SW 1271 (cell line): ENCODE measurements at regions not wholly inside any gene's neighbourhood (a gene's known extent, or its start where the extent isn't known, plus 50 kb on each side); places are given as distances from the start of the nearest gene placed in this dataset.

Experiments
- DNase-seq, 2 experiments: peaks; one replicate each; lab custom pipeline; 2025; lab: John Stamatoyannopoulos, UW

- no peak for DNase-seq
Observed at GRCh38 chr7:25633426-25634036, 405.2 kb upstream of the NPVF start.

DNA sequence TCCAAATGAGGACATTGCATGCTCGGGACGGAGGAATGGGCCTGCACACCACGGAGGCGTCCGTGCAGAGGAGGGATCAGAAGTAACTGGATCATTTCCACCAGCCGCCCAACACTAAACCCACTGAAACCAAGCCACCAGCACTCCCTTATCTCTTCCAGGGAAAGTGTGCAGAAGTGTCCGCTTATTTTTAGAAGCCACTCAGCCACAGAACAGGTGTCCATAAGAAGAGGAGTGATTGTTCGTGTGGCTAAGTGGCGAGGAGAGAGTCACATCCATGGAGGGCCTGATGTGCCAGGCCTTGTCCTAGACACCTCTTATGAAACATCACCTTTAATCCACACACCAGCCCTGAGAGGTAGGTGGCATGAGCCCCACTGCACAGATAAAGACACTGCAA, 407.9 kb upstream of the NPVF start:
- DNase-seq: no peak

DNA sequence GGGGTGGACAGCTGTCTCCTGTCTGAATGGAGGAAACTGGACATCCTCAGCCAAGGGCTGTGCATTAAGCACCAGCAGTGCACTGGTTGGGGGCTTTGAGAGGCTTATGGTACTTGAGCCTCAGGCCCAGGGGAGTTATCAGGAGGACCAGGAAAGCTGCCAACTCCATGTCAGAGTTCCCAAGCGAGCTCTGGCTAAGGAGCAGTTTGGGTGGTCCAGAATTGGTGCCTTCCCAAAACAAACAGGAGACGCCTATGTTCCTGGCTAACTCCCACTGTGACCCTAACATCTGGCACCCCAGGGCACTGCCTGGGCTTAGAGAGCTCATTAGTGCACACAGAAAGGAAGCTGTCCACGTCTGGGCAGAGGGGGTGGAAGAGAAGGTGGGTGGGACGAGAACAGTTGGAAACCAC, 408.6 kb upstream of the NPVF start:
- no peak for DNase-seq

GRCh38 chr7:25638068-25638467, 409.8 kb upstream of the NPVF start:
- DNase-seq: no peak

- no peak for DNase-seq
Observed at GRCh38 chr7:25638590-25639244, 410.4 kb upstream of the NPVF start.

DNA sequence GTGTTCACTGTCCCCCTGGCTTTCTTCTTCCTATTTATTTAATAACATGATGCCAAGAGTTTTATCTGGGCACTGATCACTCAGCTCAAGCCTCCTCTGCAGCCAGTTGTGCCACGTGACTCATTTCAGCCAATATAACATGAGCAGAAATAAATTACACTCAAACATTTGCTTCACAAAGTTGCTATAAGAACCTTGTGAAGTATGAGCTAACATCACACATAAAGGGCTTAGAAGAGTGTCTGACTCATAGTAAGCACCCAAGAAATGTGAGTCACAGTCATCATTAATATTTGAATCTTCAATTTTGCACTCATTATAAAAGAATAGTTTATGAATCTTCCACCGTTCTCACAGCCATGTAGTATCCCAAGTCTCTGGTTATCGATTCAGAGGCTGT, 414.6 kb upstream of the NPVF start:
- DNase-seq: no peak

GRCh38 chr7:25643286-25643685, 415.0 kb upstream of the NPVF start:
- no peak for DNase-seq

DNA sequence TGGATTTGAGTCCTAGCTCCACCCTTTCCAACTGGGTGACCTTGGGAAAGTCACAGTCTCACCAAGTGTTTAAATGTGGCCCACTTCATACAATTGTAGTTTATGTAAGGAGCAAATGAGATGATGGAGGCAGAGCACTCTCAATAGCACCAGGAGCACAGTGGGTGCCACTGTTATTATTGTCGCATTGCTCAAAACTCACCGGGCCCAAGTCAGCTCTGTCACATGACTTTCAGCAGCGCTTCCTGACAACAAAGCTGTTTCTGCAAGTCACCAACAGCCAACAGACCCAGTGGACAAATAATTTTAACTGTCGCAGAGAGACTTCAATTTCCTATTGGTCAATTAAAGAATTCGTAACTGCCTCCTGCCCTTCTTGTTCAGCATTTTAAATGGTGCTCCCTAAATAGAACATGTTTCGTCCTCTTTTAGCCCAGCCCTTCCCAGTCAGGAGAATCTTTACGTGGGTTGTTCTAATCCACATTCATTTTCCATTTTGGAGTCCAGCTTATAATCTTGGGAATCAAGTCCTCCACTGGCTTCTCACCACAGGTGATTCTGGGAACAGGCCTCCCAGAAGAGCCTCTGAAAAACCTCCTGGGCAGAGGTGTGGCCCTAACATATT, 415.6 kb upstream of the NPVF start:
- no peak for DNase-seq

DNA sequence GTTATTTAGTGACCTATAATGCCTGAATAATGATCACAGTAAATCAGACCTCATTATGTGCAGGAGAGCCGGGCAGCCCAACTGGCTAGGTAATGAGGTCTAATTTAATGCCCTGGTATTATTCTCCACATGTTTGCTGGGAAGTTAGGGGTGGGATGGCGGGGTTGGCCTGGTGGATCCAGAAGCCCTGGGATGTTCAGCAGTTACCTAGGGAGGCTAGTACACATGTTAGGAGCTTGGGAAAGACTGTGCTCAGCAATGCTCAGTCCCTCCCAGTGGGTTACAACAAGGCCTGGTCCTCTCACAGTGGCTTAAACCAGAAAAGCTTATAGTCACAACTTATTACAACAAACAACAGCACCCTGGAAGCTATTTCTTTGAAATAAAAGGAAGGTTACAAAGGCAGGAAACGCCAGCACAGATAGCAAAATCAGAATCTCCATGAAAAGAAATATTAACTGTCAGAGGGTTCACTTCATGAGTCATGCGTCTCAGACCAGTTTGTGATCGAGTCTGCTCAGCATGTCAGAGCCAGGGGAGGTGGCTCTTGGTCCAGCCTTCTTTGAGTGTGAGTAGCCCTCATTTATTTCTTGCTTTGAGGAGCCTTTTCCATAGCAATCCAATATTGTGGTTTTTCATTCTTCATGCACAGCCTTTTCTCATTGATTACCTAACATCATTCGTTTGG, 418.6 kb upstream of the NPVF start:
- DNase-seq: no peak

GRCh38 chr7:25647872-25648271, 419.6 kb upstream of the NPVF start:
- no peak for DNase-seq

- DNase-seq: no peak
Observed at GRCh38 chr7:25652366-25652765, 424.1 kb upstream of the NPVF start.

- no peak for DNase-seq
Observed at GRCh38 chr7:25653384-25653783, 425.1 kb upstream of the NPVF start.

- DNase-seq: no peak
Observed at GRCh38 chr7:25656071-25656470, 427.8 kb upstream of the NPVF start.

- DNase-seq: no peak
Observed at GRCh38 chr7:25656581-25657026, 428.3 kb upstream of the NPVF start.

- no peak for DNase-seq
Observed at GRCh38 chr7:25658375-25658774, 430.1 kb upstream of the NPVF start.

- no peak for DNase-seq
Observed at GRCh38 chr7:25659841-25660240, 431.6 kb upstream of the NPVF start.

DNA sequence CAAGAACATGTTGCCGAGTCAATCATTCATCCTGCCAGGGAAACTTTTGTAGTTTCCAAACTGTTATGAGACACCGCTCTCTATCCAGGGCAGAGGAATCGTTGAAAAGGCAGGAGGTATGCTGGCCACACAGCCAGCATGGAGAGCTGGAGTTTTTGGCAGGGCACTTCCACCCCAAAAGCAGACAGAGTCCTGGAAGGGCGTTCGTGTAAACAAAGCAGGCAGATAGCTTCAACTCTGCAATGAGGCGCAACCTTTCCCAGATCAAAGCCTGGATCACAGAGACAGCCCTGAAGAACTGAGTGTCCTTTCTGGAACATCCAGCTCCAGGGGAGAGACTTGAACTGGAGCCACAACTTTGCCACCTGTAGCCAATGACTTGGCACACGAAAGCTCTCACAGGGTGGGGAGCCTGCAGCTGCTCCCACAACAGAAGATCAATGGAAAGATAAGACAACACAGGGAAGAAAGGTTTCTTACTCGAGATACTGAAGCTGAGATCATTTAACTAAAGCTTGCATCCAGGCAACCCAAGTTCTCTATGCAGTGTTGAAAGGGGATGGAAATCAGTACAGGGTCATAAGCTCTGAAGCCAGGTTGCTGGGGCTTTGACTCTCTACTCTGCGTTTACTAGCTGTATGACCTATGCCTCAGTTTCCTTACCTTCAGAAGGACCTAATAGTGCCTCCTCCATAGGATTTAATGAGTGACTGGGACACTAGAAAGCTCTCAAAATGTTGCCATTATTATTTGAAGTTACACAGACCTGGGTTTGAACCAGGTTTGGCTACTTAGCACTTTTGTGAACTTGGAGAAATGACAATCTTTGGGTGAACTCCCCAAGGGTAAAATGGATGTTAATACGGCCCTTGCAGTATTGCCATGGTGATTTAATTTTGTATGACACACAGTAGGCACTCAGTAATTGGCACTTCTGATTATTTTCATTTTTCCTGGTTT, 434.8 kb upstream of the NPVF start:
- no peak for DNase-seq

- DNase-seq: no peak
Observed at GRCh38 chr7:25663877-25664276, 435.6 kb upstream of the NPVF start.

DNA sequence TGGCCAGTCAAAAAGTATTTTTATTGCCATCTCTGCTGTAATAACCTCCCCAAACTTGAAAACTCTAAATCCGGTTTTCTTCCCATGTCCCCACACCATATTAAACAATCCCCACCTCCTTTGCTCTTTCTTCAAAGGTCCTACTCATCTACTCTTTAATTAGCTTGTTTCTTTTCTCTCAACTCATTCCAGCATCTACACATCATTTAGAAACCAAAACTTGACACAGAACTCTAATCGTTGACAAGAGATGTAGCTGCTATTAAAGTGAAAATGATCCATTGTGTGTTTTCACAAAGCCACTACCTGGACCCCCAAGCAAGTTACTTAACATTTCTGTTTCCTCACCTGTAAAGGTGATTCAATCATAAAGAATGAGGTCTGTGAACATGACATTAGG, 436.3 kb upstream of the NPVF start:
- no peak for DNase-seq

- no peak for DNase-seq
Observed at GRCh38 chr7:25665374-25665773, 437.1 kb upstream of the NPVF start.

GRCh38 chr7:25665903-25666670, 437.8 kb upstream of the NPVF start:
- DNase-seq: no peak
